Karpas-422 (cell line): ENCODE measurements at regions not wholly inside any gene's neighbourhood (a gene's known extent, or its start where the extent isn't known, plus 50 kb on each side); places are given as distances from the start of the nearest gene placed in this dataset.

Experiments
- DNase-seq: peaks from one replicate; pipeline ENCODE4 v3.0.0-alpha.2; 2015
- H2AFZ ChIP-seq: fragments of 200-600 bp; sonication (generic); 2 replicates; pipeline ENCODE4 v1.6.1; 2014; ENCODE audit warnings: antibody characterized with exemption, low read length, mixed read lengths
- H3K27ac ChIP-seq: fragments of 200-600 bp; sonication (generic); 2 replicates; pipeline ENCODE4 v1.5.1; 2014; ENCODE audit warnings: mild to moderate bottlenecking, low read length, moderate library complexity
- H3K27me3 ChIP-seq: fragments of 200-600 bp; sonication (generic); 2 replicates; pipeline ENCODE4 v1.6.1; 2014; ENCODE audit warnings: low read length, mixed read lengths
- H3K36me3 ChIP-seq: fragments of 200-600 bp; sonication (generic); 2 replicates; pipeline ENCODE4 v1.6.1; 2014; ENCODE audit warnings: low read length, mixed read lengths; ENCODE audit not compliant: insufficient read depth
- H3K4me1 ChIP-seq: fragments of 200-600 bp; sonication (generic); 2 replicates; pipeline ENCODE4 v1.6.1; 2014; ENCODE audit warnings: mild to moderate bottlenecking, low read length, mixed read lengths
- H3K4me2 ChIP-seq: fragments of 200-600 bp; sonication (generic); 2 replicates; pipeline ENCODE4 v1.6.1; 2014; ENCODE audit warnings: low read length, low read depth, mild to moderate bottlenecking; ENCODE audit not compliant: poor library complexity, severe bottlenecking
- H3K4me3 ChIP-seq: fragments of 200-600 bp; sonication (generic); 2 replicates; pipeline ENCODE4 v1.5.1; 2014; ENCODE audit warnings: mild to moderate bottlenecking, antibody characterized with exemption, low read length, mixed read lengths
- H3K79me2 ChIP-seq: fragments of 200-600 bp; sonication (generic); 2 replicates; pipeline ENCODE4 v1.6.1; 2014; ENCODE audit warnings: mild to moderate bottlenecking, low read length, mixed read lengths
- H3K9ac ChIP-seq: fragments of 200-600 bp; sonication (generic); 2 replicates; pipeline ENCODE4 v1.6.0; 2014; ENCODE audit warnings: low read length
- H3K9me2 ChIP-seq: fragments of 200-600 bp; sonication (generic), shearing (Covaris generic); replicated peaks from 2 replicates; pipeline ENCODE4 v1.6.0; 2014; ENCODE audit warnings: mild to moderate bottlenecking, low read length, moderate library complexity; ENCODE audit not compliant: insufficient read depth
- H3K9me3 ChIP-seq: fragments of 300-700, 200-600 bp; sonication (generic); 2 replicates; pipeline ENCODE4 v1.6.1; 2014; ENCODE audit warnings: low read length, mixed read lengths
- H4K20me1 ChIP-seq: fragments of 200-600 bp; sonication (generic); 2 replicates; pipeline ENCODE4 v1.6.1; 2014; ENCODE audit warnings: mild to moderate bottlenecking, antibody characterized with exemption, low read length, low read depth; ENCODE audit not compliant: insufficient read depth

- H3K9me3 ChIP-seq: no peaks in the 10 kb centered on the region
- H3K36me3 ChIP-seq: no peaks in the 10 kb centered on the region
- H3K27me3 ChIP-seq: no peaks in the 10 kb centered on the region
- no peak overlapping the region for H3K27ac ChIP-seq
- no peak overlapping the region for H3K9ac ChIP-seq
- no peak overlapping the region for H2AFZ ChIP-seq
- no peaks in the 10 kb centered on the region for H3K9me2 ChIP-seq
- H3K4me1 ChIP-seq: peaks cover 9% of the 10 kb centered on the region
- no peaks in the 10 kb centered on the region for H4K20me1 ChIP-seq
- no peak overlapping the region for H3K4me3 ChIP-seq
- no peaks in the 10 kb centered on the region for H3K79me2 ChIP-seq
- no peak overlapping the region for H3K4me2 ChIP-seq
- DNase-seq: no peak
Measured at GRCh38 chr9:129380961-129381401, 202.9 kb upstream of the IER5L start.

- Histone ChIP-seq H4K20me1 (no peaks in the 10 kb centered on the region), H3K36me3 (no peaks in the 10 kb centered on the region), H3K4me2 (no peak overlapping the region), H3K79me2 (no peaks in the 10 kb centered on the region), H3K4me1 (peaks cover 9% of the 10 kb centered on the region), H3K27ac (no peak overlapping the region), H3K9ac (no peak overlapping the region), H3K4me3 (no peak overlapping the region), H3K27me3 (no peaks in the 10 kb centered on the region), H3K9me3 (no peaks in the 10 kb centered on the region), H2AFZ (no peak overlapping the region), H3K9me2 (no peaks in the 10 kb centered on the region)
- no peak for DNase-seq
Measured at GRCh38 chr9:129379886-129380285, 201.8 kb upstream of the IER5L start.

- Histone ChIP-seq H3K4me1 (peaks cover 9% of the 10 kb centered on the region), H3K79me2 (no peaks in the 10 kb centered on the region), H3K27ac (no peak overlapping the region), H3K36me3 (no peaks in the 10 kb centered on the region), H3K9me2 (no peaks in the 10 kb centered on the region), H3K27me3 (no peaks in the 10 kb centered on the region), H3K9me3 (no peaks in the 10 kb centered on the region), H2AFZ (no peak overlapping the region), H4K20me1 (no peaks in the 10 kb centered on the region), H3K9ac (no peak overlapping the region), H3K4me3 (no peak overlapping the region), H3K4me2 (no peak overlapping the region)
- DNase-seq: no peak
Measured at GRCh38 chr9:129379181-129379836, 201.2 kb upstream of the IER5L start.

- H4K20me1 ChIP-seq: no peaks in the 10 kb centered on the region
- no peak overlapping the region for H3K4me3 ChIP-seq
- H3K27ac ChIP-seq: no peak overlapping the region
- H3K9ac ChIP-seq: no peak overlapping the region
- DNase-seq: no peak
- no peak overlapping the region for H2AFZ ChIP-seq
- H3K9me3 ChIP-seq: no peaks in the 10 kb centered on the region
- H3K36me3 ChIP-seq: no peaks in the 10 kb centered on the region
- no peaks in the 10 kb centered on the region for H3K9me2 ChIP-seq
- H3K79me2 ChIP-seq: no peaks in the 10 kb centered on the region
- no peaks in the 10 kb centered on the region for H3K27me3 ChIP-seq
- no peak overlapping the region for H3K4me2 ChIP-seq
- H3K4me1 ChIP-seq: peaks cover 1% of the 10 kb centered on the region
Measured at GRCh38 chr9:129377931-129378661, 200.0 kb upstream of the IER5L start.

- H4K20me1 ChIP-seq: no peaks in the 10 kb centered on the region
- no peak for DNase-seq
Measured at GRCh38 chr9:129377181-129377580, 199.1 kb upstream of the IER5L start.

GRCh38 chr9:129375845-129376244, 197.8 kb upstream of the IER5L start:
- Histone ChIP-seq H3K36me3 (no peaks in the 10 kb centered on the region), H3K27ac (no peak overlapping the region), H3K4me3 (no peak overlapping the region), H3K27me3 (peaks cover under 1% of the 10 kb centered on the region; the same call in 1 of the 2 replicates), H3K4me2 (no peak overlapping the region), H3K9me2 (no peaks in the 10 kb centered on the region), H3K9ac (no peak overlapping the region), H4K20me1 (no peaks in the 10 kb centered on the region), H3K9me3 (no peaks in the 10 kb centered on the region; the same call in 1 of the 2 replicates), H3K4me1 (no peaks in the 10 kb centered on the region), H3K79me2 (no peaks in the 10 kb centered on the region), H2AFZ (no peak overlapping the region)
- no peak for DNase-seq

More at GRCh38 chr9:129377181-129377580, 199.1 kb upstream of the IER5L start:
- Histone ChIP-seq H3K4me3 (no peak overlapping the region), H3K27me3 (no peaks in the 10 kb centered on the region), H3K27ac (no peak overlapping the region), H3K9me3 (no peaks in the 10 kb centered on the region), H2AFZ (no peak overlapping the region), H3K36me3 (no peaks in the 10 kb centered on the region), H3K4me1 (no peaks in the 10 kb centered on the region), H3K4me2 (no peak overlapping the region), H3K79me2 (no peaks in the 10 kb centered on the region), H3K9ac (no peak overlapping the region), H3K9me2 (no peaks in the 10 kb centered on the region)

GRCh38 chr9:129374651-129375050, 196.6 kb upstream of the IER5L start:
- no peak overlapping the region for H3K9ac ChIP-seq
- H4K20me1 ChIP-seq: no peaks in the 10 kb centered on the region
- H3K9me3 ChIP-seq: peaks cover 7% of the 10 kb centered on the region; the same call in 1 of the 2 replicates
- no peak overlapping the region for H3K4me2 ChIP-seq
- H3K4me3 ChIP-seq: no peak overlapping the region
- H3K9me2 ChIP-seq: no peaks in the 10 kb centered on the region
- H3K79me2 ChIP-seq: no peaks in the 10 kb centered on the region
- no peak for DNase-seq
- H2AFZ ChIP-seq: no peak overlapping the region
- H3K4me1 ChIP-seq: no peaks in the 10 kb centered on the region
- peaks cover 3% of the 10 kb centered on the region; the same call in 1 of the 2 replicates for H3K27me3 ChIP-seq
- H3K36me3 ChIP-seq: no peaks in the 10 kb centered on the region
- H3K27ac ChIP-seq: no peak overlapping the region

GRCh38 chr9:129374231-129374630, 196.2 kb upstream of the IER5L start:
- Histone ChIP-seq H3K9me3 (peaks cover 7% of the 10 kb centered on the region; the same call in 1 of the 2 replicates), H3K4me3 (no peak overlapping the region), H3K4me1 (no peaks in the 10 kb centered on the region), H4K20me1 (no peaks in the 10 kb centered on the region), H3K36me3 (no peaks in the 10 kb centered on the region), H3K4me2 (no peak overlapping the region), H2AFZ (no peak overlapping the region), H3K27ac (no peak overlapping the region), H3K9me2 (no peaks in the 10 kb centered on the region), H3K79me2 (no peaks in the 10 kb centered on the region), H3K9ac (no peak overlapping the region), H3K27me3 (peaks cover 3% of the 10 kb centered on the region; the same call in 1 of the 2 replicates)
- DNase-seq: no peak
